ENCODE measurements at regions not wholly inside any gene's neighbourhood (a gene's known extent, or its start where the extent isn't known, plus 50 kb on each side); places are given as distances from the start of the nearest gene placed in this dataset.

- peak overlapping the region; percentile 60 for H3K27ac ChIP-seq (ENCODE audit: insufficient read depth, low read depth, low read length, poor library complexity, severe bottlenecking)
Observed at GRCh38 chr1:98210064-98210463, 289.2 kb upstream of the DPYD start.

GRCh38 chr1:98205291-98206017 lies 284.6 kb upstream of the DPYD start:
- 69 to 73% methylated on average over 1 of the region's 1 CpG for WGBS, 2 experiments
- Histone ChIP-seq H3K9me3 (ENCODE audit: control insufficient read depth, low read length) (no peaks in the 10 kb centered on the region), H3K27me3 (ENCODE audit: control insufficient read depth, insufficient read depth, low read length, poor library complexity, severe bottlenecking) (no peaks in the 10 kb centered on the region), H3K36me3 (ENCODE audit: control insufficient read depth, insufficient read depth, low read length) (no peaks in the 10 kb centered on the region), H3K4me1 (ENCODE audit: control insufficient read depth, insufficient read depth, low read length) (peaks cover 7% of the 10 kb centered on the region), H3K4me3 (ENCODE audit: insufficient read depth, low read depth, low read length) (no peak overlapping the region), H3K27ac (ENCODE audit: insufficient read depth, low read depth, low read length, poor library complexity, severe bottlenecking) (no peak overlapping the region)

More at GRCh38 chr1:98210064-98210463, 289.2 kb upstream of the DPYD start:
- Histone ChIP-seq H3K9me3 (ENCODE audit: control insufficient read depth, low read length) (no peaks in the 10 kb centered on the region), H3K27me3 (ENCODE audit: control insufficient read depth, insufficient read depth, low read length, poor library complexity, severe bottlenecking) (no peaks in the 10 kb centered on the region), H3K4me3 (ENCODE audit: insufficient read depth, low read depth, low read length) (no peak overlapping the region), H3K4me1 (ENCODE audit: control insufficient read depth, insufficient read depth, low read length) (peaks cover 7% of the 10 kb centered on the region), H3K36me3 (ENCODE audit: control insufficient read depth, insufficient read depth, low read length) (no peaks in the 10 kb centered on the region)
- WGBS, 2 experiments = 73 to 79% methylated on average over 7 of the region's 7 CpGs

DNA sequence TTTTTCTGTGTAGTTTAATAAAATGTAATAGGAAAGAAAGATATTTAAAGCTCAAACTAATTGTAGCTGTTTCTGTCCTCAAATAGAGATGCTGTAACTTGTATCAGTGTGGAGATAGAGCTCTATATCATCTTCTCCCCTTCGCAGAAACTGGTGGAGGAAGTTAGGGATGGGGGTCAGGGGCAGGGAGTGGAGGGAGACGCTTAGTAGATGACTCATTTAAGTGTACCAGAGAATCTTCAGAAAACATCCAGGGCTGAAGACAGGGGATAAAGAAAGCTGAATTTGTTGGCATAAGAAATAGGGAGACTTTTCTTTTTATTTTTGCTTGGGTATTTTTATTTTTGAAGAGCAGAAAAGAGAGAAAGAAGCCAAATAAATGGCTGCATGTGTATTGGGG lies 282.6 kb upstream of the DPYD start:
- no peak overlapping the region for H3K4me3 ChIP-seq (ENCODE audit: insufficient read depth, low read depth, low read length)
- WGBS, 2 experiments = 81 to 85% methylated on average over 1 of the region's 2 CpGs
- no peaks in the 10 kb centered on the region for H3K27me3 ChIP-seq (ENCODE audit: control insufficient read depth, insufficient read depth, low read length, poor library complexity, severe bottlenecking)
- H3K36me3 ChIP-seq (ENCODE audit: control insufficient read depth, insufficient read depth, low read length) = no peaks in the 10 kb centered on the region
- H3K27ac ChIP-seq (ENCODE audit: insufficient read depth, low read depth, low read length, poor library complexity, severe bottlenecking) = no peak overlapping the region
- H3K9me3 ChIP-seq (ENCODE audit: control insufficient read depth, low read length) = no peaks in the 10 kb centered on the region
- no peaks in the 10 kb centered on the region for H3K4me1 ChIP-seq (ENCODE audit: control insufficient read depth, insufficient read depth, low read length)

DNA sequence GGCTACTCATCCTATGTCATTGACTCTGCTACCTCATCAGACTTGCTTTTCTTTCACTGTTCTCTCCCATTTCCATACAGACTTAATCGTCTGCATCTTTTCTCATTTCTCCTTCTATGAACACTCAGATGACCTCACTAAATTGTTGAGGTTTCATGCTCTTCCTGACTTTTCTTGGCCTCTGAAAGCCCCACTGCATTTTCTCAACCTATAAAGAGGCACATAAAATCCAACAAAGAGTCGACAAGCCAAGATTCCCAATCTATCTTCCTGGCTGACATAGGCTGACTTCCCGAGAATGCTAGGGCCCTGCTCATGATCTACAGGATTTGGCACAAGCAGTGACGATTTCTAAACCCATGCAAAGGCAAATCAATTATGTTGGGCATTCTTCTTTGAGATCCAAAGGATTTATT lies 280.8 kb upstream of the DPYD start:
- no peak overlapping the region for H3K4me3 ChIP-seq (ENCODE audit: insufficient read depth, low read depth, low read length)
- H3K36me3 ChIP-seq (ENCODE audit: control insufficient read depth, insufficient read depth, low read length) = no peaks in the 10 kb centered on the region
- H3K27ac ChIP-seq (ENCODE audit: insufficient read depth, low read depth, low read length, poor library complexity, severe bottlenecking) = no peak overlapping the region
- no peaks in the 10 kb centered on the region for H3K9me3 ChIP-seq (ENCODE audit: control insufficient read depth, low read length)
- no peaks in the 10 kb centered on the region for H3K4me1 ChIP-seq (ENCODE audit: control insufficient read depth, insufficient read depth, low read length)
- 77 to 81% methylated on average over 4 of the region's 4 CpGs for WGBS, 2 experiments
- H3K27me3 ChIP-seq (ENCODE audit: control insufficient read depth, insufficient read depth, low read length, poor library complexity, severe bottlenecking) = no peaks in the 10 kb centered on the region

GRCh38 chr1:98197356-98197755 lies 276.5 kb upstream of the DPYD start:
- Histone ChIP-seq H3K36me3 (ENCODE audit: control insufficient read depth, insufficient read depth, low read length) (no peaks in the 10 kb centered on the region), H3K4me1 (ENCODE audit: control insufficient read depth, insufficient read depth, low read length) (no peaks in the 10 kb centered on the region), H3K4me3 (ENCODE audit: insufficient read depth, low read depth, low read length) (no peak overlapping the region), H3K27me3 (ENCODE audit: control insufficient read depth, insufficient read depth, low read length, poor library complexity, severe bottlenecking) (no peaks in the 10 kb centered on the region), H3K27ac (ENCODE audit: insufficient read depth, low read depth, low read length, poor library complexity, severe bottlenecking) (no peak overlapping the region), H3K9me3 (ENCODE audit: control insufficient read depth, low read length) (no peaks in the 10 kb centered on the region)
- 94 to 97% methylated on average over 3 of the region's 3 CpGs for WGBS, 2 experiments

GRCh38 chr1:98196012-98196411 lies 275.2 kb upstream of the DPYD start:
- no peaks in the 10 kb centered on the region for H3K4me1 ChIP-seq (ENCODE audit: control insufficient read depth, insufficient read depth, low read length)
- H3K9me3 ChIP-seq (ENCODE audit: control insufficient read depth, low read length) = no peaks in the 10 kb centered on the region
- 80 to 94% methylated on average over 1 to 2 of the region's 2 CpGs for WGBS, 2 experiments
- H3K27me3 ChIP-seq (ENCODE audit: control insufficient read depth, insufficient read depth, low read length, poor library complexity, severe bottlenecking) = no peaks in the 10 kb centered on the region
- no peak overlapping the region for H3K27ac ChIP-seq (ENCODE audit: insufficient read depth, low read depth, low read length, poor library complexity, severe bottlenecking)
- H3K4me3 ChIP-seq (ENCODE audit: insufficient read depth, low read depth, low read length) = no peak overlapping the region
- H3K36me3 ChIP-seq (ENCODE audit: control insufficient read depth, insufficient read depth, low read length) = no peaks in the 10 kb centered on the region

DNA sequence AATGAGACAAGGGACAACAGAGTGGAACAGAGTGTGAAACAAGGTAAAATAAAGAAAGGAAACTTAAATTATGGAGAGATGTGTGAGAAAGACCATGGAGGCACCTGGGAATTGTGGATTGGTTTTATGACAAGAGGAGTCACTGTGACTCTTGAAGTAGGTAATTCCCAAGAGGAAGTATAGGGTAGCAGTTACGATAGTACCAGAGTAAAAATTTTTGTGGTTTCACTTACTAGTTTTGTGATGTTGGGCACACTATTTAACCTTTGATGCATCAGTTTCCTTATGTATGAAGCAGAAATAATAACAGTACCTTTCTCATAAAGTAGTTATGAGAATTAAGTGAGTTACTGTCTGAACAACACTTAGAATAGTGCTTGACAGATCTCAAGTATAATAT lies 267.9 kb upstream of the DPYD start:
- H3K9me3 ChIP-seq (ENCODE audit: control insufficient read depth, low read length) = no peaks in the 10 kb centered on the region
- H3K4me3 ChIP-seq (ENCODE audit: insufficient read depth, low read depth, low read length) = no peak overlapping the region
- H3K27ac ChIP-seq (ENCODE audit: insufficient read depth, low read depth, low read length, poor library complexity, severe bottlenecking) = no peak overlapping the region
- no peaks in the 10 kb centered on the region for H3K4me1 ChIP-seq (ENCODE audit: control insufficient read depth, insufficient read depth, low read length)
- no peaks in the 10 kb centered on the region for H3K36me3 ChIP-seq (ENCODE audit: control insufficient read depth, insufficient read depth, low read length)
- H3K27me3 ChIP-seq (ENCODE audit: control insufficient read depth, insufficient read depth, low read length, poor library complexity, severe bottlenecking) = no peaks in the 10 kb centered on the region
- WGBS, 2 experiments = 97 to 100% methylated on average over 1 of the region's 1 CpG

DNA sequence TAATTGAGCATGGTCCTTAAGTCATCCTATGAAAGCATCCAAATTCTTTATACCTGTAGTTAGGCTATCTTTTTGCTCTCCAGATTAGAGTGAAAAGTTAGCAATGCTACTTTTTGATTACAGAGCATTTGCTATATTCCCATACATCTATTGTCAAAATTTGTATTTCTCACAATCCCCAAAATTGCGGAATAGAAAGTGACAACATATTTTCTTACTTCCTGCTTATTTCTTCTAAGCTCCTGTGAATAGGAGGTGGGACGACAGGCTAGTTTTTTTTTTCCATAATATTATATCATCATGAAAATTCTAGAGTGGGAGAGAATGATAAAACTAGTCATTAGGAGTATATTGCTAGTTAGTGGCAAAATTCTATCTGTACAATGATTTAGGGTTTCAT lies 264.0 kb upstream of the DPYD start:
- Histone ChIP-seq H3K4me1 (ENCODE audit: control insufficient read depth, insufficient read depth, low read length) (no peaks in the 10 kb centered on the region), H3K27me3 (ENCODE audit: control insufficient read depth, insufficient read depth, low read length, poor library complexity, severe bottlenecking) (no peaks in the 10 kb centered on the region), H3K4me3 (ENCODE audit: insufficient read depth, low read depth, low read length) (no peak overlapping the region), H3K27ac (ENCODE audit: insufficient read depth, low read depth, low read length, poor library complexity, severe bottlenecking) (no peak overlapping the region), H3K9me3 (ENCODE audit: control insufficient read depth, low read length) (no peaks in the 10 kb centered on the region), H3K36me3 (ENCODE audit: control insufficient read depth, insufficient read depth, low read length) (no peaks in the 10 kb centered on the region)
- 93 to 100% methylated on average over 1 of the region's 2 CpGs for WGBS, 2 experiments

DNA sequence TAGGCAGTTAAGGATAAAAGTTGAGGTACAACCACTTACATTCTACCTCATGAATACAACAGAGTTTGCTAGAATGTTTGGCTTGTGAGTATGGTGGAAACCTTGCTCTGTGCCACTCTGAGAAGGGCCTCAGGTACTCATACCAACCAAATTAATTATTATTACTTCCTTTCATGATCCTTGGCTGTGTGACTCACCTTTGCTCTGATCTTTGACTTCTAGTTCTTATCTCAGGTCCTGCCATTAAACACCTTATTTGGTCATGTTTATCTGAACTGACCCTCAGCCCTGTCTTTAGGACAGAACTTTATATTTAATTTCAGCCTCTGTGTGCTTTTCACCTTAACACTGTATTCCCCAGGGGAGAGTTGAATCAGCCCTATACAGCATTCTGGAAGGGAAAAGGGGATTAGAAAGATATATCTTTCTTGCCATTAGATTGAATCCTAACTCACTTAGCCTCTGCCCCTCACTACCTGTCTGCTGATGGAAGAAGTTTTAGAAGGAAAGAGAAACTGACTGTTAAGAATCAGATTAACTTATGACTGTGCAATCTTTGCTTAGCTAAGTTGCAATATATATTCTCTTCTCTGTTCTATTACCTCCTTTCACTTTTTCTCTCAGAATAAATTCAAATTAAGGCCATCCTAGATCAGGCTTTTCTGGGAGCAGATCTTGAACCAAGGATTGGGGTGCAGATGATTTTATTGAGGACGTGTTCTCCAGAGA lies 260.4 kb upstream of the DPYD start:
- no peaks in the 10 kb centered on the region for H3K4me1 ChIP-seq (ENCODE audit: control insufficient read depth, insufficient read depth, low read length)
- H3K36me3 ChIP-seq (ENCODE audit: control insufficient read depth, insufficient read depth, low read length) = no peaks in the 10 kb centered on the region
- H3K27me3 ChIP-seq (ENCODE audit: control insufficient read depth, insufficient read depth, low read length, poor library complexity, severe bottlenecking) = no peaks in the 10 kb centered on the region
- WGBS, 2 experiments = 91 to 96% methylated on average over 1 of the region's 1 CpG
- no peak overlapping the region for H3K4me3 ChIP-seq (ENCODE audit: insufficient read depth, low read depth, low read length)
- H3K27ac ChIP-seq (ENCODE audit: insufficient read depth, low read depth, low read length, poor library complexity, severe bottlenecking) = no peak overlapping the region
- no peaks in the 10 kb centered on the region for H3K9me3 ChIP-seq (ENCODE audit: control insufficient read depth, low read length)

DNA sequence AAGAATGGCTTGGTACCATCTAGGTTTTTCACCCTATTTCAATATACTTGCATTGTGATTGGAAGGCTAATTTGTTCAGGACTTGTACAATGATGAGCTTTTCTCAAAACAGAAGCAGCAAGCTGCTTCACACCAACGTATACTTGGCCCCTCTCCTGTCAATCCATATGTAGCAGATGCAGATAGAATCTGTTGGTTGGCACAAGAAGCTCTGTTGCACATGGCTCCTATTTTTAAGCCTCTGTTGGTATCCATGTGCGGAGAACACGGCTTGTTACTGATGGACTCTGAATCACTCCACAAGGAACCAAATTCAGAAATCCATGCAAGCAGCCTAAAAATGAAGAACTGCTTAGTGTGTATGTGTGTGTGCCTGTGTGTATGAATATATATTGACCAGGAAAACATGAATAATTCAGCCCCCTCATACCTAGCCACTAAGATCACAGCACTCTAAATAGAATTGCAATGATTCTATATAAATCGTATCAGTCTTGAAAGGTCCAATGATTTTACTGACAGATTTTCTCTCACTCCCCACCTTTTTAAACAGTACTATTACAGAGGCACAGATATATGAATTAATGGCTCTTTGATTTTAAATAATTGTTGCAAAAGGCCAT lies 258.4 kb upstream of the DPYD start:
- Histone ChIP-seq H3K27ac (ENCODE audit: insufficient read depth, low read depth, low read length, poor library complexity, severe bottlenecking) (no peak overlapping the region), H3K4me1 (ENCODE audit: control insufficient read depth, insufficient read depth, low read length) (no peaks in the 10 kb centered on the region), H3K36me3 (ENCODE audit: control insufficient read depth, insufficient read depth, low read length) (no peaks in the 10 kb centered on the region), H3K9me3 (ENCODE audit: control insufficient read depth, low read length) (no peaks in the 10 kb centered on the region), H3K4me3 (ENCODE audit: insufficient read depth, low read depth, low read length) (no peak overlapping the region), H3K27me3 (ENCODE audit: control insufficient read depth, insufficient read depth, low read length, poor library complexity, severe bottlenecking) (no peaks in the 10 kb centered on the region)
- 94 to 98% methylated on average over 4 of the region's 4 CpGs for WGBS, 2 experiments
